SK-N-SH (cell line): ENCODE measurements at regions not wholly inside any gene's neighbourhood (a gene's known extent, or its start where the extent isn't known, plus 50 kb on each side); places are given as distances from the start of the nearest gene placed in this dataset.
A peak's percentile ranks its signal among the peaks of the same experiment; 100 is the strongest.

Experiments used
- CTCF ChIA-PET: fragments of 300-600, 350-600 bp; formaldehyde crosslinking; extraction: SDS; loops from one replicate; lab custom pipeline; 2021; lab: Yijun Ruan, JAX
- POLR2A ChIA-PET: fragments of 350-600 bp; sonication (Branson Sonifier 250); formaldehyde crosslinking; extraction: SDS; loops from one replicate; lab custom pipeline; 2020; ENCODE audit warnings: antibody characterized with exemption, inconsistent platforms; lab: Yijun Ruan, JAX
- DNase-seq: peaks from one replicate; pipeline ENCODE4 v3.0.0; 2012
- H2AFZ ChIP-seq: fragments of 200-600 bp; sonication (generic); 2 replicates; pipeline ENCODE4 v1.8.1; 2016; ENCODE audit warnings: antibody characterized with exemption, mild to moderate bottlenecking, low read depth
- H3F3A ChIP-seq: fragments of 200-600 bp; sonication (generic); replicated peaks from 2 replicates; pipeline ENCODE3; 2016; ENCODE audit warnings: antibody characterized with exemption, mild to moderate bottlenecking; ENCODE audit not compliant: insufficient read depth
- H3K27ac ChIP-seq, 2 experiments: fragments of 200-500 bp in 1 of 2; fragments of 200-600 bp in 1 of 2; sonication (Bioruptor generic) in 1 of 2; sonication (generic), shearing (Covaris generic) in 1 of 2; 2 replicates each; pipeline versions ENCODE4 v1.5.1 to v1.6.1; 2014 to 2016; ENCODE audit warnings: low read depth in 2 of 2, inconsistent platforms in 1 of 2, low read length in 1 of 2, mild to moderate bottlenecking in 1 of 2, mixed read lengths in 1 of 2
- H3K27me3 ChIP-seq: fragments of 200-600 bp; sonication (generic), shearing (Covaris generic); 2 replicates; pipeline ENCODE4 v1.6.1; 2016; ENCODE audit warnings: mixed run types; ENCODE audit not compliant: insufficient read depth
- H3K36me3 ChIP-seq, 2 experiments: fragments of 200-500 bp in 1 of 2; fragments of 200-600 bp in 1 of 2; sonication (Bioruptor generic) in 1 of 2; sonication (generic) in 1 of 2; replicated peaks in 1 of 2; 2 replicates each; pipeline versions ENCODE3 to v1.5.1; 2014 to 2016; ENCODE audit warnings: low read length in 1 of 2, mild to moderate bottlenecking in 1 of 2; ENCODE audit not compliant: insufficient read depth in 2 of 2, control insufficient read depth in 1 of 2
- H3K4me1 ChIP-seq, 2 experiments: fragments of 200-500 bp in 1 of 2; fragments of 200-600 bp in 1 of 2; sonication (Bioruptor generic) in 1 of 2; sonication (generic), shearing (Covaris generic) in 1 of 2; 2 replicates each; pipeline versions ENCODE4 v1.5.1 to v1.6.1; 2014 to 2016; ENCODE audit warnings: low read depth in 1 of 2, low read length in 1 of 2, mixed run types in 1 of 2; ENCODE audit not compliant: insufficient read depth in 2 of 2, control insufficient read depth in 1 of 2
- H3K4me2 ChIP-seq: fragments of 200-600 bp; sonication (generic), shearing (Covaris generic); 2 replicates; pipeline ENCODE4 v1.6.1; 2017; ENCODE audit warnings: mixed run types
- H3K4me3 ChIP-seq, 2 experiments: fragments of 200-500 bp in 1 of 2; fragments of 200-600 bp in 1 of 2; sonication (Bioruptor generic) in 1 of 2; sonication (generic), shearing (Covaris generic) in 1 of 2; 2 replicates each; pipeline versions ENCODE4 v1.5.1 to v1.8.1; 2014 to 2016; ENCODE audit warnings: low read depth in 2 of 2, inconsistent platforms in 1 of 2, low read length in 1 of 2, mild to moderate bottlenecking in 1 of 2, mixed read lengths in 1 of 2, moderate library complexity in 1 of 2
- H3K79me2 ChIP-seq: fragments of 200-600 bp; sonication (generic); 2 replicates; pipeline ENCODE4 v1.8.1; 2017; ENCODE audit warnings: mild to moderate bottlenecking; ENCODE audit not compliant: insufficient read depth
- H3K9ac ChIP-seq: fragments of 200-600 bp; sonication (generic); 2 replicates; pipeline ENCODE4 v1.6.1; 2017; ENCODE audit warnings: mixed run types
- H3K9me2 ChIP-seq: fragments of 200-600 bp; sonication (generic); 2 replicates; pipeline ENCODE4 v1.6.1; 2017; ENCODE audit warnings: mixed run types
- H3K9me3 ChIP-seq: fragments of 200-600 bp; sonication (generic); 2 replicates; pipeline ENCODE4 v1.6.1; 2017; ENCODE audit warnings: mixed run types, mild to moderate bottlenecking, moderate library complexity
- H4K20me1 ChIP-seq: fragments of 200-600 bp; sonication (generic); 2 replicates; pipeline ENCODE4 v1.6.1; 2017; ENCODE audit warnings: mild to moderate bottlenecking, mixed run types; ENCODE audit not compliant: insufficient read depth
- CTCF ChIP-seq: fragments of 200-600 bp; sonication (generic); IDR thresholded peaks from 2 replicates; pipeline ENCODE4 v1.6.1; 2017; ENCODE audit warnings: antibody characterized with exemption, mild to moderate bottlenecking, moderate library complexity
- FOXJ3 ChIP-seq: sonication (generic); formaldehyde crosslinking; IDR thresholded peaks from 2 replicates; pipeline ENCODE4 v1.5.1; 2020; ENCODE audit warnings: mild to moderate bottlenecking, missing genetic modification reagents
- FOXM1 ChIP-seq: IDR thresholded peaks from 2 replicates; pipeline ENCODE4 v1.4.0; 2012; ENCODE audit warnings: low read depth, mild to moderate bottlenecking
- GATA2 ChIP-seq: sonication (generic); formaldehyde crosslinking; IDR thresholded peaks from 2 replicates; pipeline ENCODE4 v1.5.0; 2020; ENCODE audit warnings: mild to moderate bottlenecking, missing genetic modification reagents
- JUND ChIP-seq: IDR thresholded peaks from 2 replicates; pipeline ENCODE4 v1.4.0; 2012
- MAX ChIP-seq: IDR thresholded peaks from 2 replicates; pipeline ENCODE4 v1.4.0; 2012; ENCODE audit warnings: low read depth
- MEF2A ChIP-seq: IDR thresholded peaks from 2 replicates; pipeline ENCODE4 v1.4.0; 2012; ENCODE audit warnings: low read depth, borderline replicate concordance
- MXI1 ChIP-seq: IDR thresholded peaks from 2 replicates; pipeline ENCODE4 v1.6.1; 2012; ENCODE audit warnings: mild to moderate bottlenecking, low read depth, low read length, improper control_type of control experiment
- NFIC ChIP-seq: IDR thresholded peaks from 2 replicates; pipeline ENCODE4 v1.4.0; 2012; ENCODE audit warnings: borderline replicate concordance
- NRF1 ChIP-seq: IDR thresholded peaks from 2 replicates; pipeline ENCODE4 v1.6.1; 2012; ENCODE audit warnings: low read depth, mild to moderate bottlenecking, low read length
- PBX3 ChIP-seq: IDR thresholded peaks from 2 replicates; pipeline ENCODE4; 2012
- POLR2AphosphoS5 ChIP-seq: IDR thresholded peaks from 2 replicates; pipeline ENCODE4 v1.6.1; 2012; ENCODE audit warnings: low read depth, low read length
- RAD21 ChIP-seq: IDR thresholded peaks from 2 replicates; pipeline ENCODE4 v1.6.1; 2012; ENCODE audit warnings: mild to moderate bottlenecking, low read length
- RFX5 ChIP-seq: IDR thresholded peaks from 2 replicates; pipeline ENCODE4 v1.6.1; 2012; ENCODE audit warnings: mild to moderate bottlenecking, improper control_type of control experiment, low read length
- RXRA ChIP-seq: IDR thresholded peaks from 2 replicates; pipeline ENCODE4 v1.4.0; 2012; ENCODE audit warnings: low read depth, mild to moderate bottlenecking, borderline replicate concordance
- SMC3 ChIP-seq: IDR thresholded peaks from 2 replicates; pipeline ENCODE4 v1.6.1; 2012; ENCODE audit warnings: low read depth, low read length, improper control_type of control experiment
- USF1 ChIP-seq: IDR thresholded peaks from 2 replicates; pipeline ENCODE4 v1.4.0; 2012; ENCODE audit warnings: low read depth, borderline replicate concordance
- USF2 ChIP-seq: fragments of 150-350 bp; IDR thresholded peaks from 2 replicates; pipeline ENCODE4 v1.6.1; 2017; ENCODE audit warnings: antibody characterized with exemption, low read length, low read depth, borderline replicate concordance
- WGBS: methylation state at CpG from one replicate; pipeline ENCODE4 v1.1.6; 2017; ENCODE audit warnings: low lambda C conversion rate; 5-methylcytosine and 5-hydroxymethylcytosine counted together

- no peaks in the 10 kb centered on the region for H3K9me3 ChIP-seq
- peak overlapping the region; percentile 52 to 60 for H3K4me3 ChIP-seq
- H2AFZ ChIP-seq, result peak overlapping the region; percentile 81; the same call in 1 of the 2 replicates
- DNase-seq, result peak; percentile 100
- H4K20me1 ChIP-seq, result no peaks in the 10 kb centered on the region
- TF ChIP-seq FOXJ3 (peak; percentile 71; the same call in 1 of the 2 replicates), RFX5 (peak; percentile 50; the same call in 1 of the 2 replicates), RAD21 (peak; percentile 53), MAX (peak; percentile 100), MXI1 (peak; percentile 70), CTCF (peak; percentile 63), NRF1 (peak; percentile 76), USF2 (no peak), SMC3 (peak; percentile 41), PBX3 (no peak)
- peaks cover 4 to 9% of the 10 kb centered on the region in 2 experiments; a peak in 2 of 4 replicates for H3K4me1 ChIP-seq
- WGBS, result 2% methylated on average over 26 of the region's 49 CpGs
- no peaks in the 10 kb centered on the region for H3K27me3 ChIP-seq
- no peak overlapping the region for H3K27ac ChIP-seq
- H3K4me2 ChIP-seq, result peak overlapping the region; percentile 83
- ChIA-PET CTCF (interaction anchor here (0.6 to 2.3 kb wide), 16 partner anchors 9 to 383 kb away, joined by 3 to 10 read pairs (median 4); partner anchors contain the start of gene TPST1), POLR2A (interaction anchor here (0.6 to 2.0 kb wide), 3 partner anchors 80 to 209 kb away, joined by 3 to 15 read pairs (median 6); partner anchors contain the start of gene TPST1)
- no peaks in the 10 kb centered on the region for H3K9me2 ChIP-seq
- no peaks in the 10 kb centered on the region for H3F3A ChIP-seq
- no peak overlapping the region; the same call in 1 of the 2 replicates for H3K9ac ChIP-seq
- H3K36me3 ChIP-seq, result no peaks in the 10 kb centered on the region
- no peaks in the 10 kb centered on the region for H3K79me2 ChIP-seq
These were observed 208.4 kb downstream of the TPST1 start for GRCh38 chr7:66413379-66414114.

GRCh38 chr7:66415659-66416265, 210.6 kb downstream of the TPST1 start:
- Histone ChIP-seq H3K9ac (no peak overlapping the region), H3K27me3 (no peaks in the 10 kb centered on the region), H3K79me2 (no peaks in the 10 kb centered on the region), H2AFZ (no peak overlapping the region), H4K20me1 (no peaks in the 10 kb centered on the region), H3K27ac (no peak overlapping the region), H3K4me2 (no peak overlapping the region; the same call in 1 of the 2 replicates), H3F3A (no peaks in the 10 kb centered on the region), H3K36me3 (no peaks in the 10 kb centered on the region), H3K9me3 (no peaks in the 10 kb centered on the region), H3K4me3 (no peak overlapping the region), H3K4me1 (peaks cover 4 to 9% of the 10 kb centered on the region in 2 experiments; a peak in 2 of 4 replicates), H3K9me2 (no peaks in the 10 kb centered on the region)
- ChIA-PET POLR2A (no interaction called here), CTCF (interaction anchor here (0.6 to 0.9 kb wide), 2 partner anchors 35 to 275 kb away, joined by 3 to 4 read pairs; no protein-coding TSS in a partner anchor)
- 78% methylated on average over 4 of the region's 4 CpGs for WGBS
- no peak for DNase-seq
- no peak for TF ChIP-seq MEF2A
- TF ChIP-seq POLR2AphosphoS5, result no peak
- TF ChIP-seq USF1, result no peak
- TF ChIP-seq SMC3, result no peak
- no peak for TF ChIP-seq NFIC
- TF ChIP-seq JUND, result no peak
- no peak for TF ChIP-seq MXI1
- TF ChIP-seq GATA2, result no peak
- TF ChIP-seq FOXM1, result no peak
- no peak for TF ChIP-seq RXRA
- no peak for TF ChIP-seq CTCF
